ENCODE measurements at regions not wholly inside any gene's neighbourhood (a gene's known extent, or its start where the extent isn't known, plus 50 kb on each side); places are given as distances from the start of the nearest gene placed in this dataset.

- Histone ChIP-seq H3K4me3 (no peak overlapping the region), H3K27me3 (no peaks in the 10 kb centered on the region), H3K27ac (no peak overlapping the region), H3K9me3 (no peaks in the 10 kb centered on the region), H3K4me1 (no peaks in the 10 kb centered on the region), H3K36me3 (no peaks in the 10 kb centered on the region)
- no peak for TF ChIP-seq POLR2A (IDR thresholded peaks at IDR 0.05)
- TF ChIP-seq POLR2AphosphoS5 (IDR thresholded peaks at IDR 0.05), result no peak
- no peak for TF ChIP-seq CTCF (IDR thresholded peaks at IDR 0.05)
- no peak for DNase-seq (ENCODE audit: low spot score in 2 of 2)
- intact Hi-C loops (cut with DNase I; ENCODE audit: low total_unique reads), result no loop called here
Observed at GRCh38 chr7:142554560-142555532, 194.4 kb upstream of the PRSS1 start.

- TF ChIP-seq POLR2A (IDR thresholded peaks at IDR 0.05) (no peak), CTCF (IDR thresholded peaks at IDR 0.05) (no peak), POLR2AphosphoS5 (IDR thresholded peaks at IDR 0.05) (no peak)
- H3K27ac ChIP-seq, result no peak overlapping the region
- no peaks in the 10 kb centered on the region for H3K27me3 ChIP-seq
- DNase-seq (ENCODE audit: low spot score in 2 of 2), result no peak
- intact Hi-C loops (cut with DNase I; ENCODE audit: low total_unique reads), result no loop called here
- no peaks in the 10 kb centered on the region for H3K4me1 ChIP-seq
- H3K4me3 ChIP-seq, result no peak overlapping the region
- no peaks in the 10 kb centered on the region for H3K36me3 ChIP-seq
- no peaks in the 10 kb centered on the region for H3K9me3 ChIP-seq
Observed at GRCh38 chr7:142553216-142553615, 196.1 kb upstream of the PRSS1 start.

GRCh38 chr7:142548978-142549377, 200.3 kb upstream of the PRSS1 start:
- intact Hi-C loops (cut with DNase I; ENCODE audit: low total_unique reads), result no loop called here
- Histone ChIP-seq H3K4me1 (no peaks in the 10 kb centered on the region), H3K36me3 (no peaks in the 10 kb centered on the region), H3K4me3 (no peak overlapping the region), H3K27ac (no peak overlapping the region), H3K27me3 (no peaks in the 10 kb centered on the region), H3K9me3 (no peaks in the 10 kb centered on the region)
- no peak for DNase-seq (ENCODE audit: low spot score in 2 of 2)
- TF ChIP-seq POLR2AphosphoS5 (IDR thresholded peaks at IDR 0.05) (no peak), POLR2A (IDR thresholded peaks at IDR 0.05) (no peak), CTCF (IDR thresholded peaks at IDR 0.05) (no peak)

- Histone ChIP-seq H3K4me3 (no peak overlapping the region), H3K27ac (no peak overlapping the region), H3K4me1 (no peaks in the 10 kb centered on the region), H3K9me3 (no peaks in the 10 kb centered on the region), H3K27me3 (no peaks in the 10 kb centered on the region), H3K36me3 (no peaks in the 10 kb centered on the region)
- TF ChIP-seq CTCF (IDR thresholded peaks at IDR 0.05), result no peak
- no peak for TF ChIP-seq POLR2A (IDR thresholded peaks at IDR 0.05)
- no peak for TF ChIP-seq POLR2AphosphoS5 (IDR thresholded peaks at IDR 0.05)
- DNase-seq (ENCODE audit: low spot score in 2 of 2), result no peak
- intact Hi-C loops (cut with DNase I; ENCODE audit: low total_unique reads), result no loop called here
Observed at GRCh38 chr7:142546452-142546851, 202.8 kb upstream of the PRSS1 start.

GRCh38 chr7:142542942-142543341, 206.3 kb upstream of the PRSS1 start:
- intact Hi-C loops (cut with DNase I; ENCODE audit: low total_unique reads), result no loop called here
- no peak for TF ChIP-seq POLR2A (IDR thresholded peaks at IDR 0.05)
- no peak for TF ChIP-seq POLR2AphosphoS5 (IDR thresholded peaks at IDR 0.05)
- no peak for TF ChIP-seq CTCF (IDR thresholded peaks at IDR 0.05)
- DNase-seq (ENCODE audit: low spot score in 2 of 2), result no peak
- H3K9me3 ChIP-seq, result no peaks in the 10 kb centered on the region
- H3K4me1 ChIP-seq, result no peaks in the 10 kb centered on the region
- no peaks in the 10 kb centered on the region for H3K27me3 ChIP-seq
- H3K36me3 ChIP-seq, result no peaks in the 10 kb centered on the region
- no peak overlapping the region for H3K4me3 ChIP-seq
- H3K27ac ChIP-seq, result no peak overlapping the region

All from breast epithelium (tissue), 4 donors.